Mucosa of descending colon (tissue), 3 donors: ENCODE measurements at regions not wholly inside any gene's neighbourhood (a gene's known extent, or its start where the extent isn't known, plus 50 kb on each side); places are given as distances from the start of the nearest gene placed in this dataset.

ENCODE experiments used
- ATAC-seq: fragments of 200-7000 bp; cut with Tn5 transposase; one replicate; pipeline ENCODE4 v1.9.1; 2020; ENCODE audit warnings: mild to moderate bottlenecking, moderate library complexity
- DNase-seq, 3 donors: peaks; one replicate each; pipeline ENCODE4 v3.0.0-alpha.2; 2020
- H3K36me3 ChIP-seq: fragments of 200-600 bp; one replicate; pipeline ENCODE4 v1.8.0; 2021; ENCODE audit warnings: low read depth, mild to moderate bottlenecking
- H3K4me1 ChIP-seq: fragments of 200-600 bp; one replicate; pipeline ENCODE4 v1.8.0; 2021; ENCODE audit warnings: low read depth, mild to moderate bottlenecking
- H3K4me3 ChIP-seq: fragments of 200-600 bp; one replicate; pipeline ENCODE4 v1.8.0; 2021; ENCODE audit warnings: mild to moderate bottlenecking
- H3K9me3 ChIP-seq: fragments of 200-600 bp; one replicate; pipeline ENCODE4 v1.8.0; 2021; ENCODE audit warnings: mild to moderate bottlenecking
- CTCF ChIP-seq: fragments of 200-600 bp; IDR thresholded peaks from one replicate; pipeline ENCODE4 v1.8.0; 2022; ENCODE audit warnings: antibody characterized with exemption, mild to moderate bottlenecking
- intact Hi-C, 2 donors: fragments of 100-400 bp; cut with DNase I in 1 of 2; cut with micrococcal nuclease in 1 of 2; formaldehyde crosslinking; loops; one replicate each; pipeline versions ENCODE4 v1.11.0 to v1.11.1; 2022; cut with DNase I, micrococcal nuclease
- donor health status: DM: no; HTN: no; CAD: no; lungs with moderate emphysema.
- donor health status: DM: no; HTN: no; CAD: no.
- donor health status: DM: no; HTN: yes; CAD: no.

- no peaks in the 10 kb centered on the region for H3K9me3 ChIP-seq
- H3K4me1 ChIP-seq = no peaks in the 10 kb centered on the region
- intact Hi-C loops = no loop called here
- no peak overlapping the region for H3K4me3 ChIP-seq
- no peaks in the 10 kb centered on the region for H3K36me3 ChIP-seq
- no peak for TF ChIP-seq CTCF
- no peak for DNase-seq
- no peak for ATAC-seq
These were observed 107.4 kb upstream of the DMAC1 start for GRCh38 chr9:7906783-7907550.

GRCh38 chr9:7901621-7902020, 102.0 kb upstream of the DMAC1 start:
- intact Hi-C loops = no loop called here
- no peak for TF ChIP-seq CTCF
- DNase-seq = no peak
- no peak for ATAC-seq
- no peak overlapping the region for H3K4me3 ChIP-seq
- H3K4me1 ChIP-seq = no peaks in the 10 kb centered on the region
- no peaks in the 10 kb centered on the region for H3K36me3 ChIP-seq
- H3K9me3 ChIP-seq = no peaks in the 10 kb centered on the region

GRCh38 chr9:7900541-7900940, 101.0 kb upstream of the DMAC1 start:
- ATAC-seq (no peak), DNase-seq (no peak)
- H3K9me3 ChIP-seq = no peaks in the 10 kb centered on the region
- TF ChIP-seq CTCF = no peak
- H3K4me3 ChIP-seq = no peak overlapping the region
- intact Hi-C loops = no loop called here
- no peaks in the 10 kb centered on the region for H3K36me3 ChIP-seq
- no peaks in the 10 kb centered on the region for H3K4me1 ChIP-seq

GRCh38 chr9:7899753-7900152, 100.2 kb upstream of the DMAC1 start:
- no peak for TF ChIP-seq CTCF
- intact Hi-C loops = no loop called here
- no peak for DNase-seq
- Histone ChIP-seq H3K4me3 (no peak overlapping the region), H3K4me1 (no peaks in the 10 kb centered on the region), H3K9me3 (no peaks in the 10 kb centered on the region), H3K36me3 (no peaks in the 10 kb centered on the region)
- no peak for ATAC-seq

GRCh38 chr9:7894231-7894630, 94.7 kb upstream of the DMAC1 start:
- Histone ChIP-seq H3K36me3 (no peaks in the 10 kb centered on the region), H3K9me3 (peaks cover 4% of the 10 kb centered on the region), H3K4me1 (no peaks in the 10 kb centered on the region), H3K4me3 (no peak overlapping the region)
- no peak for TF ChIP-seq CTCF
- intact Hi-C loops = no loop called here
- no peak for DNase-seq
- no peak for ATAC-seq

- no peak for DNase-seq
- H3K4me1 ChIP-seq = no peaks in the 10 kb centered on the region
- no peaks in the 10 kb centered on the region for H3K36me3 ChIP-seq
- H3K9me3 ChIP-seq = peaks cover 4% of the 10 kb centered on the region
- H3K4me3 ChIP-seq = no peak overlapping the region
- ATAC-seq = no peak
- intact Hi-C loops = no loop called here
- TF ChIP-seq CTCF = no peak
These were observed 93.4 kb upstream of the DMAC1 start for GRCh38 chr9:7892975-7893374.
